NOMO-1 treated with DMSO at 0.1 percent for 48 hours (cell line): ENCODE measurements at regions not wholly inside any gene's neighbourhood (a gene's known extent, or its start where the extent isn't known, plus 50 kb on each side); places are given as distances from the start of the nearest gene placed in this dataset.
"Not testable (repeated sequence)": the region's sequence is repeated elsewhere in the genome, so short reads cannot be mapped to it uniquely, and the experiment has no call there.

Experiments used
- DNase-seq: peaks from one replicate; lab custom pipeline; 2025; ENCODE audit not compliant: unreplicated experiment; lab: John Stamatoyannopoulos, UW

- no peak for DNase-seq
Observed at GRCh38 chr14:98194821-98195220, 1077.2 kb downstream of the BCL11B start.

DNA sequence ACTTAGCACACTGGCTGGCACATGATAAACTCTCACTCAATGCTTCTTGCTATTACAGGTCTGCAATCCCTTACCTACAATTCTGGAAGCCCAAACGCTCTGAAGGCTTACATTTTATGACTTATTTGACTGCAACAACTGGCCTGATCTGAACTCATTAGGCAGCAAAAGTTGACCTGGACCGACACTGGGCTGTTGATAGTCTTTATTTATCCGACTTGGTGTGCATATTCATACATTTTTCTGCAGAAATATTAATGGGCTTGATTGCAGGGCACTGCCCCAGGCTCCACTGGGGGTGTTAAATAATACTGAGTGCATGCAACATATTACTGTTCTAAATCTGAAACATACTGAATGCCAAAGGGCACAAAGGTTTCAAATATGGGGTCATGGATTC, 1076.7 kb downstream of the BCL11B start:
- no peak for DNase-seq

GRCh38 chr14:98197933-98198332, 1074.1 kb downstream of the BCL11B start:
- DNase-seq = no peak

DNA sequence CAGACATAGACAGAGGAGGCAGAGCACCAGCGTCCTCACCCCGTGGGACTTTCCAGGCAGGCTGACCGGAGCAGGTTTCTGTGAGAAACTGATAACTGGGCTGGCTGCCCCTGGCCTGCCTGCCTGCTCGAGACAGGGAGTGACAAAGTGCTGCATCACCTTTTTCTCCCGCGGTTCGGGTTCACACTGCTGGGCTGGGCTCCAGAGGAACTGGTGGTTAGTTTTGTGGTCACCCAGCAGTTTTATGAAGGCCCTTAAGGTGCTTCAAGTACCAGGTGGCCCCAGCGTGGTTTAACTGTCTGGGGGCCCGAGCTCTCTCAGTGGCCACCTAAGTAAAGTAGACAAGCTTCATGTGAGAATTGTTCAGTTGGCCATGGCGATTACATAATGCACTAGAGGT, 1073.6 kb downstream of the BCL11B start:
- no peak for DNase-seq

GRCh38 chr14:98200601-98201000, 1071.4 kb downstream of the BCL11B start:
- DNase-seq = no peak

- no peak for DNase-seq
Observed at GRCh38 chr14:98203421-98203820, 1068.6 kb downstream of the BCL11B start.

DNA sequence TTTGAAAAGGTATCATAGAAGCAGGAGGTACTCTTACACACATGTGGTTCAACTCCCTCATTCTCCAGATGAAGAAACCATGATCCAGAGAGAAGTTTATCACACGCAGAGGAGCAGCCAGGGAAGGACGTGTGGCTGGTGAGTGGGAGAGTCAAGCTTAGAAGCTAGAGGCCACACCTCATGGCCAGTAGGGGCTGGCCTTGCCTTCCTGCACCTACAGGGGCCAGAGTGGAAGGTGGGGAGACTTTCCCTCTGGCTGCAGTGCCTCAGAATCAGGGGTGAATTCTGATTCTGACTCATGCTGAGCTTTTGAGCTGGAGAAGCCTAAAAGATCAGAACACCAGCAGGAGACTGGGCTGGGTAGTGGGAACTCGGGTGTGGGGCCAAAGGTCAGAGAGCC, 1067.9 kb downstream of the BCL11B start:
- DNase-seq = no peak

DNA sequence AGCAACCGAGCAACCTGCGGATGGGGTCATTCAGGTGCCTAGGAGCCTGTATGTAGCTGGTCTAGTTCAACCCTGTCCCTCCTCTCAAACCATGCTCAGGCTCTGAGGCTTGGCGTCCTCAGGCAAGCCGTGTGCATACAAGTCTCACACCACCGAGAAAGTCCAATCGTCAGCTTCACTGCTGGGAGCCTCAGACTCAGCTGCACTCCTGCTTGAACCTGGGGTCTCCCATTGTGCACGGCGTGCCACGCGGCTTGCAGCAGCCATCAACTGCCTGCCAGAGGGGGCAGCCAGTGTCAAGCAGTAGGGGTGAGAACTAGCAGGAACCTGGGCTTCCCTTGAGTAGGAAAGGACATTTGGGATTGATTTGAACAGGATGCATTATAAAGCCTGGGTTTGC, 1064.6 kb downstream of the BCL11B start:
- DNase-seq = no peak

- no peak for DNase-seq
Observed at GRCh38 chr14:98208211-98208611, 1063.8 kb downstream of the BCL11B start.

DNA sequence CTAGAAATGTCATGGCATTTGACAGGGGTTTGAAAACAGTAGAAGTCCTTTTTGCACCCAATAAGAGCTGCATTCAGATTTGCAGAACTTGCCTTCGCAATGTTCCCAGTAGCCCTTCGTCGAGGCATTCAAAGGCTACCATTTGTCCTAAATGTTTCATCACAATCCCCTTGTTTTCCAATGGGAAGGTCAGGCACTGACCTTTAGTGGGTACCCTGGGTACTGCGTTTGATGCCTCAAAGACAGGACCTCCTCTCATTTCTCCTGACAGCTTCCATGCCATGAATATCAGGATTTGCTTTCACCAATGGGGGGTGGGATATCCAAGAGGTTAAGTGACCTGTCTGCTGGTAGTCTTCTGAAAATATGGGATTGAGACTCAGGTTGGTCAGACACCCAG, 1063.1 kb downstream of the BCL11B start:
- no peak for DNase-seq

DNA sequence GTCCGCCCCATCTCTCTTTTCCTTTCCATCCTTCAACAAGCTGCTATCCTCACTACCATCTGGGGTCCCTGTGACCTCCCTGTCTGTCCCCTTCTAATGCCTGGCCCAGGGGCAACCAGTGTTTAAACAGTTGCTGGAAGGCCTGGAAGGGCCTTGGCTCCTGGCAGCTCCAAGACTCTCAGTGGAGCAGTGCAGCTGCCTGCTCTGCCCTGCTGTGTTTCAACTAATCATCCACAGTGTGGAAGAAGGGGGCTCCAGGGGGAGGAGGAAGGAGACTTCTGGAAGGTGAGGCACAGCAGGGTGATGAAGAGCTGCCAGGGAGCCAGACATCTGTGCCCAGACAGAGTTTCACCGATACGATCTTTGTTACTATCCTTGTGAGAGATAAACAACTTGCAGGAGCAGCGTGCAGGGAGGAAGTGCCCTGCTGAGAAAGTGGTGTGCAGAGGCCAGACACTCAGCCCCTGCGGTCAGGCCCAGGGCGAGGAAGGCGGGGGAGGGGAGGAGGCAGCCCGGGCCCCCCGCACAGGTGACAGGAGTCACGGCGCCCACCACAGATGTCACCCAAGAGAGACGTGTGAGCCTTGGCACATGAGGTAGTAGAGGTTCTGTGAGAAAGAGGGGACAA, 1061.8 kb downstream of the BCL11B start:
- no peak for DNase-seq

DNA sequence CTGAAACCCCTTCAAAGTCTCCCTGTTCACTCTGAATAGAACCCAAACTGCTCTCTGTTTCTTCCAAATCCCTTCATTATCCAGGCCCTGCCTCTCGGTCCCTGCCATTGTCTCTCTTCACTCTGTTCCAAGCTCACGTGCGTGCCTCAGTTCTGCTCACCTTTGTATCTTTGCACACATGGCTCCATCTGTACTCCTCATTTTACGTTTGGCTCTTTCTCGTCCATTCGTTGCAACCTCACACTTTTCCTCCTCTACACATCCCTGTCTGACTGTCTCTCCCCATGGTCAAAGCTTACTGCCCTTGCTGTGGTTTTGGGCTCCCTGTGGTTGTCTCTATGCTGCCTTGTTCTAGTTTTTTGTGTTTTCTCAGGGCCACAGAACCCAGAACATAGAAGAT, 1054.5 kb downstream of the BCL11B start:
- no peak for DNase-seq

DNA sequence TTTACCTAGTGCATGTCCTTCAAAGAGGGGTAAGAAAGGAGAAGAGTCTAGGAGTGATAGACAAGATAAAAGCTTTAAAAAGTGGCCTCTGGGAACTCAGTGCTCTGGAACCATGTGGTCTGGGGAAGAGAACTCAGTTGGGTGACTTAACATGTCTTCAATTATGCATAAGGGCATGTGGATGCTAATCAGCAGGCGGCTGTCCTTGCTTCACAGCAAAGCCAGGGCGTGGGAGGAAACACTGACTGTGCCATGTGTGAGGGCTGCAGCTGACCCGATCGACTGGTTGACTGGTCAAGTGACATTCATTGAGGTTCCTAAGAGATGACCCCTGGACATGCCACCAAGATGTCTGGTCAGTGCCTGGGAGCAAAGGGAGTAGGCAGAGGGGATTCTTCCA, 1053.8 kb downstream of the BCL11B start:
- DNase-seq = no peak

GRCh38 chr14:98219638-98220037, 1052.4 kb downstream of the BCL11B start:
- no peak for DNase-seq

GRCh38 chr14:98223106-98223505, 1048.9 kb downstream of the BCL11B start:
- DNase-seq = no peak

DNA sequence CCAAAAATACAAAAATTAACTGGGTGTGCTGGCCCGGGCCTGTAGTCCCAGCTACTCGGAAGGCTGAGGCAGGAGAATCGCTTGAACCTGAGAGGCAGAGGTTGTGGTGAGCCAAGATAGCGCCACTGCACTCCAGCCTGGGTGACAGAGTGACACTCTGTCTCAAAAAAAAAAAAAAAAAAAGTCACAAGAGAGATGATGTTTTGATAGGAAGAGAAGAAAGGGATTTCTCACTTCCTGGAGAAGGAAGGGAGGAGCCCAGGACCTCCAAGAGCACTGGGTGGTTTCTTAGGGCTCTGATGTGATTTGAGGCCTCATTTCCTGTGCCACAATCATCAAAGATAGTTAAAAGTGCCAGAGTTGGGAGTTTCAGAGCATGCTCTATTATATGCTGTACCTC, 1048.3 kb downstream of the BCL11B start:
- not testable (repeated sequence) for DNase-seq

DNA sequence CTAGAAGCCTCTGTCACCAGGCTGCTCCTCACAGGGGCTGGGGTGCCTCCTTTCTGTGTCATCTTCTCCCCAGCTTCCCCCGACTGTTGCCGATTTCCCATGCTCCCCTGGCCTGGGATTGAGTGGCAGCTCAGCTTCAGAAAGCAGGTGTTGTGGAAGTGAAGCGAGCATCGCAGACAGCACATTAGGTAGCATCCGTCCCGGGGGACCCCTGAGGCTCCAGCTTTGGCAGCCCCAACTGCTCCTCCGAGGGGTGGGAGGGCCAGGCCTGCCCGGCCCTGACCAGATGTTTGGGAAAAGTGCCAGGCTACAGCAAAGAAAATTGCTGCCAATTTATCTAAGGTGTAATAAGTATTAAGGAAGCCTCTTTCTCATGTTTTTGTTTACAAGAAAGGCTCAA, 1045.6 kb downstream of the BCL11B start:
- no peak for DNase-seq

GRCh38 chr14:98227000-98227726, 1044.8 kb downstream of the BCL11B start:
- no peak for DNase-seq

GRCh38 chr14:98227727-98228111, 1044.3 kb downstream of the BCL11B start:
- DNase-seq = no peak

DNA sequence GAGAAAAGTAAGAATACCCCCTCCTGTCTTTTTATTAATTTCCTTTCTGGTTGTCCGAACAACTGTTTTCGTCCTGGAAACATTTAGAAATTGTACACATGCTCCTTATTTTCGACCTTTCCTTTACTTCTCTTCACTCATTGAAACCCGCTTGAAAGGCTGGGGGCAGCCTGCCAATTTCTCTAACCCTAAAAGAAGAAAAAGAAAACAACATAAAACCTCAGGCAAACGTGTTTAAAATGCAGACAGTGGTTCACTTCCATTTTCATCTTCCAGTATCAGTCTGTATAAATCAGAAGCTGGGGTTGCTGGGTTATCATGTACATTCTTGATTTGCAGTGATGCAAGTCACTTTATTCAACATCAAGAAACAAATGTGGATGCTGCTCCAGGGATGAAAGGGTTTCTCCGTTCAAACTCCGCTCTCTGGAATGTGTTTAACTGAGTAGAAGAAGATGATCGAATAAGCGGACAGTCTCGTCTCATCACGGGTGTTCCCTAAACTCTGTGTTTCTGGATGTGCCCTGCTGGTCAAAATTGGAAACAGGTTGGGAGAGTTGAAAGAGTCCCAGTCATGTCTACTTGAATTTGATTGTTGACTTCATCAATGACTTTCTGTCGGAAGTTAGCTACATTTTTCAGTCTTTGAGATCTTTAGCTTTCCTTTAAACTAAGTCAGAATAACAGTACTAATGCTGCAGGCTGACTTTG, 1042.2 kb downstream of the BCL11B start:
- DNase-seq = no peak

DNA sequence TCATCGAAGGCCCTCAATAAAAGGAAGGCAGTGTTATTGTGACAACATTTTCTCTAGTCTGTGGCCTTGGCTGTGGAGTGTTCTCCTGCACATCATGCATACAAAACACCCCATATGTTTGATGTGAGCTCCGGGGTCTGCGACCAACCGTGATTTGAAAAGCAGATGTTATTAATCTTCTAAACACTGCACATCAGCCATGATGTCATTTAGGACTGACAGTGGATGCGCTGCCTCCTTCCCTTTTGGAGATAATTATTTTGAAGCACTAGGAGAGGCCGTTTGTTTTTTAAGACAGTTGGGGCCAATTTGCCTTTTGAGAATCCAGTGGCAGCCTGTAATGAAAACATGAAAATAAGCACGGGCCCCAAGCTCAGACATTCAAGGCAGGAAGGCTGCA, 1041.6 kb downstream of the BCL11B start:
- DNase-seq = no peak

DNA sequence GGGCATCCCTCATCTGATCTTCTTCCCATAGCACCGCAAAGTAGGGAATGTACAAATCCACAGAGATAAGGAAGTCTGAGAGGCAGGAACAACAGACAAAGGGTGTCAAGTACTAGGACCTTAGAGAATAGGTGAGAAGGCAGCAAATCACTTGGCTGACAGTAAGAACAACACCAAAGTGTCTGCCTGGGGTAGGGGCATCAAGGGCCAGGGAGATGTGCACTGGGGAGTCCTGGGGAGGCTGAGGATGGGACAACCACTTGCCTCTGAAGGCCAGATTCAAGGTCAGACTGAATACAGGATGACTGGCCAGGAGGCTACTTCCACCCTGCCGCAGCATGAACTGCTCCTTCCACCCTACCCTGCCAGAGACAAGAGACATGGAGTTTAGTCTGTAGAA, 1040.8 kb downstream of the BCL11B start:
- no peak for DNase-seq
